HepG2 (cell line): ENCODE measurements at regions not wholly inside any gene's neighbourhood (a gene's known extent, or its start where the extent isn't known, plus 50 kb on each side); places are given as distances from the start of the nearest gene placed in this dataset.

Experiments
- SMC3 ChIP-seq: IDR thresholded peaks from 2 replicates; pipeline ENCODE4 v1.6.1; 2011; ENCODE audit warnings: low read length, improper control_type of control experiment
- SRF ChIP-seq: IDR thresholded peaks from 2 replicates; pipeline ENCODE4 v1.6.1; 2011; ENCODE audit warnings: mild to moderate bottlenecking, low read depth, low read length, moderate library complexity
- TF ChIP-seq, protein P1 (sequence below): sonication (generic); formaldehyde crosslinking; IDR thresholded peaks from 2 replicates; pipeline ENCODE4 v1.5.0; 2020; ENCODE audit warnings: mild to moderate bottlenecking, missing genetic modification reagents, moderate library complexity

DNA sequence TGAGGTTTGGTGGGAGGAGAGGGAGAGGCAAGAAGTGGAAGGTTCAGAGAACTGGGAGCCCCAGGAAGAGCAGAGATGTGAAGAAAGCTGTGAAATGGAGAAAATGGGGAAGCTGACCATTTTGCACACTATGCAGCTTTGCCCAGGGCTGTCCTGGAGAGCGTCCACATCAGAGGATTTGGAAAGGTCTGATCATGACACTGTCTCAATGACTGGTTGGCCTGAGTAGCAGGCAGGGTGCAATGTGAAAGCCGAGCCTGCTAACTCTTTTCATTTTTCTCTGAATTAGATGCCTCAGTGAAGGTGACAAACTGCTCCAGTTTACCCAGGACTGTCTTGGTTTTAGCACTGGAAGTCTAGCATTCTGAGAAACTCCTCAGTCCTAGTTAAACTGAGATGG, 330.1 kb upstream of the RPS6KA3 start:
- TF ChIP-seq, protein P1, sequence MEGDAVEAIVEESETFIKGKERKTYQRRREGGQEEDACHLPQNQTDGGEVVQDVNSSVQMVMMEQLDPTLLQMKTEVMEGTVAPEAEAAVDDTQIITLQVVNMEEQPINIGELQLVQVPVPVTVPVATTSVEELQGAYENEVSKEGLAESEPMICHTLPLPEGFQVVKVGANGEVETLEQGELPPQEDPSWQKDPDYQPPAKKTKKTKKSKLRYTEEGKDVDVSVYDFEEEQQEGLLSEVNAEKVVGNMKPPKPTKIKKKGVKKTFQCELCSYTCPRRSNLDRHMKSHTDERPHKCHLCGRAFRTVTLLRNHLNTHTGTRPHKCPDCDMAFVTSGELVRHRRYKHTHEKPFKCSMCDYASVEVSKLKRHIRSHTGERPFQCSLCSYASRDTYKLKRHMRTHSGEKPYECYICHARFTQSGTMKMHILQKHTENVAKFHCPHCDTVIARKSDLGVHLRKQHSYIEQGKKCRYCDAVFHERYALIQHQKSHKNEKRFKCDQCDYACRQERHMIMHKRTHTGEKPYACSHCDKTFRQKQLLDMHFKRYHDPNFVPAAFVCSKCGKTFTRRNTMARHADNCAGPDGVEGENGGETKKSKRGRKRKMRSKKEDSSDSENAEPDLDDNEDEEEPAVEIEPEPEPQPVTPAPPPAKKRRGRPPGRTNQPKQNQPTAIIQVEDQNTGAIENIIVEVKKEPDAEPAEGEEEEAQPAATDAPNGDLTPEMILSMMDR, result no peak
- TF ChIP-seq SMC3, result no peak
- TF ChIP-seq SRF, result no peak
